ENCODE measurements at regions not wholly inside any gene's neighbourhood (a gene's known extent, or its start where the extent isn't known, plus 50 kb on each side); places are given as distances from the start of the nearest gene placed in this dataset.

DNA sequence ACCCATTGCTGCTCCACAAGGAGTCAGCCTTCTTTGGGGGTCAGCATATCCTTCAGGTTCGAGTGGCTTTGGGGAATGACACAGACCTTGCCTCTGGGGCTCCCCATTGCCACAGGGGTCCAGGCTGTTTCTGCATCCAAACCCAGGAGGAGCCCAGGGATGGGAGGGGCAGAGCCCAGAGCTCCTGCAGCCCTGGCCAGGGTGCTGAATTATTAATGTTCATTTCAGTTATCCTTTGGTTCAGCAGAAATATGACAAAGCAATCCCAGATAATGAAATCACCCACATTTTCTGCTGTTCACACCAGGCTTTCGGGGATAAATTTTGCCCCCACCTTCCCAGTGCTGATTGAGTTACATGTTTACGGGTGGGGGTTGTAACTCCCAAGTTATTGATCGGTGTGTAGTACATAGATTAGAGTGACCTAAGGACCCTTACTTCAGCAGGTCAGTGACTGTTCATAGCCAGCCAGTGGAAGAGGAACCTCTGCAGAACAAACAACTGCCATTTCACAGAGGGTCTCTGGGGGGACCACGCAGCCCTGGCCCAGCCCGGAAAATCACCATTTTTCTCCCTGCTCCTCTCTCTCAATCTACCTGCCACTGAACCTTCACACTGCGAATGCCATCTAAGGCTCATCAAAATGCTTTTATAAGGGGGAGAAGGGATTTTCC lies 240.3 kb upstream of the N4BP1 start:
- peak in 1 of 2 experiments; percentile 6 for DNase-seq (ENCODE audit: low read depth in 1 of 2, low spot score in 1 of 2)
- in situ Hi-C loops (cut with HindIII; ENCODE audit: low pct_unique_long_range_greater_than_20kb, low sequenced_read_pairs), result no loop called here
- TF ChIP-seq JUND (IDR thresholded peaks at IDR 0.05; ENCODE audit: low read depth), result no peak

DNA sequence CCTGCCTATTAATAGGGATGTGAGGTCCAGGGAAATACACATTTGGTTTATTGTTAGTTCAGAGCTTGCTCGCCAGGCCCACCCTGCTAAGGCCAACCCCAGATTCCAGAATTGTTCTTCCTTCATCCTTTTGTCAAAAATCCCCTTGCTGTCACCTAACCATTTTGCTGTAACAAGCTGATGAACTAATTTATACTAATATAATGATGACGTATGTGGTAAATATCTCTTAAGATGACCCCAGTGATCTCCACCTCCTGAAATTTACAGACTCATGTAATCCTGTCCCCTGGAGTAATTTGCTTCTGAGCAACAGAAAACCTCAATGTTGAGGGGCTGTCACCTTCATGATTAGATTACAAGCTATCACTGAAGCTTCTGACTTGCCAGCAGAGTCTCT lies 236.3 kb upstream of the N4BP1 start:
- DNase-seq (ENCODE audit: low read depth in 1 of 2, low spot score in 1 of 2), result no peak
- in situ Hi-C loops (cut with HindIII; ENCODE audit: low pct_unique_long_range_greater_than_20kb, low sequenced_read_pairs), result no loop called here
- no peak for TF ChIP-seq JUND (IDR thresholded peaks at IDR 0.05; ENCODE audit: low read depth)

DNA sequence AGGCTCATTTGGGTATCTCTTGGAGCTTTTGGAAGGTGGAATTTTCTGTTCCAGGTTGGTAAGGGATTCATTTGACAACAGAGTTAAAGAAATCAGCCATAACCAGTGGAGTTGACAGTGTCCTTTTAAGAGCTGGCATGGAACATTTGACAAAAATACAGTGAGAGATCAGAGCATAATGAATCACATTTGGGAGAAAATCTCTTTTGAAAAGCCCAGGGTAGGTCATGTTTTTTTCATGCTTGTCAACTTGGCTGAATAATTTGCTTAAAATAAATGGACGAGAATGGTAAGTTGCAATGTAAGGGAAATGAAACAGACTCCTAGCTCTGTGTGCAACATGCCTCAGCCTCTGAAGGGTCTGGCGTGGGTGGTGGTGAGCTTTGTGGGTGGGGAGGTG lies 235.3 kb upstream of the N4BP1 start:
- no peak for TF ChIP-seq JUND (IDR thresholded peaks at IDR 0.05; ENCODE audit: low read depth)
- no peak for DNase-seq (ENCODE audit: low read depth in 1 of 2, low spot score in 1 of 2)
- in situ Hi-C loops (cut with HindIII; ENCODE audit: low pct_unique_long_range_greater_than_20kb, low sequenced_read_pairs), result no loop called here

DNA sequence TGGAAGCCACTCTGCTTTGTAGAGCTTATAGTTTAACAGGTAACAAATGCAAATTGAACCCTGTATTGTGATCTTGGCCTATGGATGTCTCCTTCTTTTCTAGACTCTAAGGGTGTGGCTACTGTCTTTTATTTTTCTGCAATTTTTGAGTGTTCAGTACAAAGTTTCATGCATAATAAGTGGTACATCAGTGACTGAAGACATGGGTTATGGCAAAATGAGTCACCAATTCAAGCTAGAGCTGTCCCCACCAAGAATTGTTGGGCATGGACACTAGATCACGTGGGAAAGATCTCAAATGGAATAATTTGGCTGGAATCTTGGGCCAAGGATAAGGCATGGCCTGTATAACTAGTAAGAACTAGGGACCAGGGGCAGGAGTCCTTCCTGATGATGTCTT lies 228.4 kb upstream of the N4BP1 start:
- in situ Hi-C loops (cut with HindIII; ENCODE audit: low pct_unique_long_range_greater_than_20kb, low sequenced_read_pairs), result no loop called here
- no peak for TF ChIP-seq JUND (IDR thresholded peaks at IDR 0.05; ENCODE audit: low read depth)
- DNase-seq (ENCODE audit: low read depth in 1 of 2, low spot score in 1 of 2), result no peak

DNA sequence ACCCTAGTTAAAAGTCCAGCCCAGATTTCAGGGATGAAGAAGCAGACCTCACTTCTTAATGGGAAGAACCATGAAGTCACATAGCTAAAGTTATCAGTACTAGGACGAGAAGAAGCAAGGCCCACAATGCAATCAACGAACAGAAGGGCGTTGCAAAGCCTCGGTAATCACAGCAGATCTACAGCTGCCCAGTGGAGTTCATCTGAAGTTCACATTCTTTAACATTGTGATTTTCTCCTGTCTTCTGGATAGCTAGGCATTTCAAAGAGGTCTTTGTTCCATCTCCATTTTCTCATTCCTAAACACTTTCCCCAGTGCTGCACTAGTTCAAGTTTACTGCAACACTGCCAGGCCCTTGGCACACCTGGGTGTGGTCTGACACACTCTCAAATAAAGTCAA lies 226.7 kb upstream of the N4BP1 start:
- no peak for DNase-seq (ENCODE audit: low read depth in 1 of 2, low spot score in 1 of 2)
- no peak for TF ChIP-seq JUND (IDR thresholded peaks at IDR 0.05; ENCODE audit: low read depth)
- in situ Hi-C loops (cut with HindIII; ENCODE audit: low pct_unique_long_range_greater_than_20kb, low sequenced_read_pairs), result no loop called here

DNA sequence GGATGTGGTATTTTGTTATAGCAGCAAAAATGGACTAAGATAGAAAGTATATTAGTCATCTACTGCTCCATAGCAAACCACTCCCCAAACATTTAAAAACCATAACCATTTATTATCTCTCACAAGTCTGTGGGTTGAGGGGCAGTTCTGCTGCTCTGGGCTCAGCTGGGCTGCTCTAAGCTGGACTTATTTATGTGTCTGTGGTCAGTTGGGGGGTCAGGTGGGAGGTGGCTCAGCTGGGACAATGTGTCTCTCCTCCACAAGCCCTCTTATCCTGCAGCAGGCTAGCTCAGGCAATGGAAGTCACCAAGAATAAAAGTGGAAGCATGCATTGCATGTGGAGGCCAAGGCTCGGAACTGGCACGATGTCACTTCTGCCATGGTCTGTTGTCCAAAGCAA lies 226.1 kb upstream of the N4BP1 start:
- DNase-seq (ENCODE audit: low read depth in 1 of 2, low spot score in 1 of 2), result no peak
- in situ Hi-C loops (cut with HindIII; ENCODE audit: low pct_unique_long_range_greater_than_20kb, low sequenced_read_pairs), result no loop called here
- TF ChIP-seq JUND (IDR thresholded peaks at IDR 0.05; ENCODE audit: low read depth), result no peak

DNA sequence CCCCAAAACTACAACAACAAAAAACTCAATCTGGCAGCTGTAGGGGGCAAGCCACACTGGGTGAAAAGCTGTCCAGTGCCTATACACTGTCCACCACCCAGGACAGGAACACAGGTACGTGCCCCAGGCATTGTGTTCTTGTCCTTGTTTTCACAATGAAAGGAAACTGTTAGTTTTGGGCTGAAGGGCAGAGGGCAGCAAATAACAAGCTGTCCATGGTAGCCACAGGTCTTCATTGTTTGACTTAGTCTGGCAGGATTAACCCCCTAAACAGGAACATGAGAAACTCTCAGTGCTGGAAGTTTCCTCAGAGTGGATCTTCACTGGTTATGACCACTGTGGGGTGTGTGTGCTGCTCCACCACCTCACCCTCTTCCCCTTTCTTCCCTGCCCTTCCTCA lies 224.6 kb upstream of the N4BP1 start:
- in situ Hi-C loops (cut with HindIII; ENCODE audit: low pct_unique_long_range_greater_than_20kb, low sequenced_read_pairs), result no loop called here
- no peak for TF ChIP-seq JUND (IDR thresholded peaks at IDR 0.05; ENCODE audit: low read depth)
- DNase-seq (ENCODE audit: low read depth in 1 of 2, low spot score in 1 of 2), result no peak

DNA sequence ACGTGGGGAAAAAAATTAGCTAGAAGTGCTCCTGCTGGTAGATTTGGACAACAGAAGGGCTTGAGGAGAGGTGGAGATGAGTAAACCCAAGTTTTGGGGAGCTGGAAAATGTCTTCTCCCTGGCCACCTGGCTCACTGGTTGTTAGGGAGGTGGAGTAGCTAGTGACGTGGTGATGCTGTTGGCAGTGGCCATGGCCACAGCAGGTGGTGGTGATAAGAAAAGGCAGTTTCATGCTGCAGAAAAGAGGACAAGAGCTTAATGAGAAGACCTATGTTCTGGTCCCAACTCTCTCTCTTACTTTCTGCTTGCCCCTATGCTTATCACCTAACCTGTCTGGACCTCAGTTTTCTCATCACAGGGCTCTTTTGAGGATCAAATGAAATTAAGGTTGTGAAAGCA lies 223.5 kb upstream of the N4BP1 start:
- TF ChIP-seq JUND (IDR thresholded peaks at IDR 0.05; ENCODE audit: low read depth), result no peak
- in situ Hi-C loops (cut with HindIII; ENCODE audit: low pct_unique_long_range_greater_than_20kb, low sequenced_read_pairs), result no loop called here
- DNase-seq (ENCODE audit: low read depth in 1 of 2, low spot score in 1 of 2), result no peak

DNA sequence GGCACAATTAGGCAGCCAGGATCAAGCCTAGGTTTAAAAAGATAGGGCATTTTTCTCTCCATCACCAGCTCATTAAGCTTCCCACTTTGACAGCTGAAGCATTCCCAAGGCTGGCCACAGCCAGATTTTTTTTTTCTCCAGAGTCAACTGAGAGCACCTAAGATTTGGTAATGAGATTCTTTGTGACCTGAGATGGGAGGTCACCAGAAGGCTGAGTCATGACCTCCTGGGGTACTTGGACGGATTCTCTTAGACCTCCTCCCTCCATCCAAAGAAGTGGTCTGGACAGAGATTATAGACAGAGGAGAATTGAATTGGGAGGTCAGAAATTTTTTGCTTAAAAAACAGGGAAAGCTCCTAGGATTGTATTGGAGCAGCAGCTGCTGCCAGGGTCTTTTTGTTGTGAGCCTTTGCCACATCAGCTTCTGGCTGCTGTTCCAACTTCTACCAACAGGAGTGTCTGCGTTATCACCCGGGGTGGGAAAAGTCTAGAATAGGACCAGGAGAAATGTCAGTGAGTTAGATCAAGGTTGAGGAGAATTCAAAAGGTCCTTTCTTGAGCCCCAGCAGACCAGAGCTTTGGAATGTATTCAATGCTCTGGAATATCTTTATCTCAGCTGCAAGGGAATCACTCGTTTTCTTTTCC lies 221.2 kb upstream of the N4BP1 start:
- no peak for DNase-seq (ENCODE audit: low read depth in 1 of 2, low spot score in 1 of 2)
- TF ChIP-seq JUND (IDR thresholded peaks at IDR 0.05; ENCODE audit: low read depth), result no peak
- in situ Hi-C loops (cut with HindIII; ENCODE audit: low pct_unique_long_range_greater_than_20kb, low sequenced_read_pairs), result no loop called here

DNA sequence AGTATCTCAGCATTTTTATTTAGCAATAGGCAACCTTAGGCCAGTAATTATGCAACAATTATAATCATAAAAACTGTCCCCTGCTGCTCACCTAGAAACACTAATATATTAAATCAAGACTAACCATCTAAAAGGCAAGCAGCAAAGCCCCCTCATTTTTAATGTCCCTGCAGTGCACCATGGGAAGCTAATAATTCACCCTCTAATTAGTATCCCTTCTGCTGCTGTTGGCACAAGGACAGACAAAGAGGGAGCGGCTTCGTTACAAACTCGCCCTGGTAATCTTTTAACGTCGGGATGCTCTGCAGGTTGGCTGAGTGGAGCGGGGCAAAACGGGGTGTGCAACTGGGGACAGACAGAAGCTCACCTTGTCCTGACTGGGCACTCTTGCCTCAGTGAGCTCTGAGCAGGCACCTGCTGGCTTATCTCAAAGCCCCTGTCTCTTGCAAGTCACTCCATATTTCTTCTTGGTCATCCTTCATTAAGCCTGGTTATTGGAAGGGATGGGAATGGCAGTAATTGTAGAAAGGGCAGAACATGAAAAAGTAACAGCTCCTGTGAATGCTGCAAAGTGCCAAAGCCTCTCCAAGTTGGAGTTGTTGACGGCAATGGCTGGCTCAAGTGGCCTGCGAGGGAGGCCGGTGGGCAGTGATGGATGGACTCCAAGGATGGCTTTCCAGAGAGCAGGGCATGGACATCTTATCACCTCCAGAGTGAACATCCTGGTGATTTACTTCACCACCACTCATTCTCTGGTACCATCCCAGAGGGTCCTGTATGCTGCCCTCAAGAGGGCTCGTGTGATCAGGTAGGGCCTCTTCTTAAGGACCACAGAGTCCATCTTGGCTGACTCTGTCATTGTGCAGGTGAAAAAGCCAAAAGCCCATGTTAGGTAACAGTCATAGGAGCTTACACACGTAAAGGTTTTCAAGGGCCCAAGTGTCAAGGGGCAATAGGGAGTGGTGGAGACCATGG lies 219.6 kb upstream of the N4BP1 start:
- in situ Hi-C loops (cut with HindIII; ENCODE audit: low pct_unique_long_range_greater_than_20kb, low sequenced_read_pairs), result no loop called here
- no peak for TF ChIP-seq JUND (IDR thresholded peaks at IDR 0.05; ENCODE audit: low read depth)
- DNase-seq (ENCODE audit: low read depth in 1 of 2, low spot score in 1 of 2), result no peak

DNA sequence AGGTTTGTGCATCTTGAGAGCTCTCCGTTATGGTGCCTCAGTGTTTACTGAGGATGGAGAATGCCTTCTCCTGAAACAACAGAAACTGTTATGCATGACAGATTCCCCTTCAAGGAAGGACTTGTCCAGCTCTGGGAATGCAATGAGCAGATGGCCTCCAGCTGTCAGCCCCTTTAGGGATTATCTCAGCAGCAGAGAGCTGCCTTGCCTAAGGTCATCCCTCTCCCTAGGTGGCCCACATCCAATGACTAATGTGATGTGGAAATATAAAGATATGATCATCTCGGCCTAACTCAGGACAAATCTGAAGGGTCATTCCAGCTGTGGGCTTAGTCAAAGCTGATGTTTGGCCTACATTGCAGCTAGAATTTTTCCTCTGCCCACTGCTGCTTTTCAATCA lies 214.3 kb upstream of the N4BP1 start:
- TF ChIP-seq JUND (IDR thresholded peaks at IDR 0.05; ENCODE audit: low read depth), result no peak
- in situ Hi-C loops (cut with HindIII; ENCODE audit: low pct_unique_long_range_greater_than_20kb, low sequenced_read_pairs), result no loop called here
- DNase-seq (ENCODE audit: low read depth in 1 of 2, low spot score in 1 of 2), result no peak

DNA sequence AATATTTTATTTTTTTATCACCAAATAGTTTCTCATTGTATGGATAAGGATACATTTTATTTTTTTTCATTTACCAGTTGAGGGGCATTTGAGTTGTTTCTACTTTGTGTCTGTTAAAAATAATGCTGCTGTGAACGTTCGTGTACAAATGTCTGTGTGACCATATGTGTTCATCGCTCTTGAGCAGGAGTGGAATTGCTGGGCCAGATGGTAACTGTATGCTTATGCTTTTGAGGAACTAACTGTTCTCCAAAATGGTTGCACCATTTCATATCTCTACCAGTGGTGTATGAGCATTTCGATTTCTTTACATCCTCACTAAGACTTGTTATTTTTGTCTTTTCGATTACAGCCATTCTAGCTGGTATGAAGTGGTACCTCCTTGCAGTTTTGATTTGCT lies 212.5 kb upstream of the N4BP1 start:
- no peak for TF ChIP-seq JUND (IDR thresholded peaks at IDR 0.05; ENCODE audit: low read depth)
- no peak for DNase-seq (ENCODE audit: low read depth in 1 of 2, low spot score in 1 of 2)
- in situ Hi-C loops (cut with HindIII; ENCODE audit: low pct_unique_long_range_greater_than_20kb, low sequenced_read_pairs), result no loop called here

DNA sequence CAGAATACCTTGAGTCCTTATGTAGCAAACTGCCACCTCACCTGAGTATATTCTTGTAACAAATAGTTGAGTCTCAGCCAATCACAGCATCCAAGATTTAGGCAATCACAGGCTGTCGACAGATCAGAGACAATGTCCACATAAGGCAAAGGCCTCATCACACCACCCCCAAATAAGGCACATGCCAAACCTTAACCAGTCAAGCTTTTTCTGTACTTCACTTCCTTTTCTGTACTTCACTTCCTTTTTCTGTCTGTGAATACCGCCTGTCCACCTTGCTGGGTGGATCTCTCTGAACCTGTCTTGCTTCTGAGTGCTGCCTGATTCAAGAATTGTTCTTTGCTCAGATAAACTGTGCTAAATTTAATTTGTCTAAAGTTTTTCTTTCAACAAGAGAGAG lies 210.4 kb upstream of the N4BP1 start:
- DNase-seq (ENCODE audit: low read depth in 1 of 2, low spot score in 1 of 2), result no peak
- no peak for TF ChIP-seq JUND (IDR thresholded peaks at IDR 0.05; ENCODE audit: low read depth)
- in situ Hi-C loops (cut with HindIII; ENCODE audit: low pct_unique_long_range_greater_than_20kb, low sequenced_read_pairs), result no loop called here

All from T47D (cell line).